ENCODE measurements at regions not wholly inside any gene's neighbourhood (a gene's known extent, or its start where the extent isn't known, plus 50 kb on each side); places are given as distances from the start of the nearest gene placed in this dataset.

DNA sequence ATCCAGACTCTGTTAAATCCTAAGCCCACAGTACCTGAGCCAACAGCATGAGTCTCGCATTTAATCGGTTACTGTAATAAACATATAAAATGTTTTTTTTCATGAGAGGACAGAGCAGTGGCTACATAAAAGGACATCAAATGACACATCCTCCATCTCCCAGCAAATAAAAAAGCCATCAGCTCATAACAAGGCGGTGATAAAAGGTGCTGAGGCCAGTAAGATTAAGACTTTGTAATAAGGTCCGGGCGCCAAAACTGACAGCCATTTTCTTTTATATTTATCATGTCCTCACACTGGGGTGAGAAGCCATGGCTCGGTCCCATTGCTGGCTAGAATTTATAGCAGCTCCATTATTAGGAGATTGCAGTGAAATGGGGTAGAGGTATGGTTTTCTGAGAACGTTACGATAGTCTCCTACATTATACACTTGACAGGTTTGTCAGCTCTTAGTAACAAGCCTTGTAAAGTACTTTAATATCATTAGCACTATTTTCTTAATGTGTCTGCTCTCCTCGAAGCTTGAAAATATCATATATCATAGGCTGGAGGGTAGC lies 977.8 kb upstream of the NR2F2 start:
- TF ChIP-seq CTCF (IDR thresholded peaks at IDR 0.05) = no peak
- TF ChIP-seq POLR2A (IDR thresholded peaks at IDR 0.05) = no peak
- TF ChIP-seq POLR2AphosphoS5 (IDR thresholded peaks at IDR 0.05) = no peak
